Keratinocyte (primary cell): ENCODE measurements at regions not wholly inside any gene's neighbourhood (a gene's known extent, or its start where the extent isn't known, plus 50 kb on each side); places are given as distances from the start of the nearest gene placed in this dataset.

Source experiments
- DNase-seq: peaks from one replicate; pipeline ENCODE4 v3.0.0-alpha.2; 2011; ENCODE audit warnings: low read depth, missing footprints, low spot score
- FAIRE-seq: peaks from 2 replicates; lab custom pipeline; 2011; peaks lifted over from hg19 to GRCh38; lab: Jason Lieb, UNC
- H2AFZ ChIP-seq: 2 replicates; pipeline ENCODE4 v1.6.0; 2012; ENCODE audit warnings: low read length, control low read depth, inconsistent platforms; ENCODE audit not compliant: control insufficient read depth
- H3K27ac ChIP-seq: 2 replicates; pipeline ENCODE4 v1.5.1; 2011; ENCODE audit warnings: low read length; ENCODE audit not compliant: control insufficient read depth, insufficient read depth
- H3K27me3 ChIP-seq: 3 replicates; pipeline ENCODE4 v1.6.0; 2011; ENCODE audit warnings: low read length; ENCODE audit not compliant: control insufficient read depth, insufficient read depth; ENCODE audit errors: extremely low read depth
- H3K36me3 ChIP-seq, 2 experiments: 2 replicates in 1 of 2; 3 replicates in 1 of 2; pipeline ENCODE4 v1.5.1; 2011; ENCODE audit warnings: low read length in 2 of 2, mild to moderate bottlenecking in 1 of 2; ENCODE audit not compliant: control insufficient read depth in 2 of 2, insufficient read depth in 2 of 2; ENCODE audit errors: extremely low read depth in 1 of 2
- H3K4me1 ChIP-seq: 3 replicates; pipeline ENCODE4 v1.5.1; 2011; ENCODE audit warnings: low read length; ENCODE audit not compliant: control insufficient read depth, insufficient read depth; ENCODE audit errors: extremely low read depth
- H3K4me2 ChIP-seq: 3 replicates; pipeline ENCODE4 v1.6.0; 2011; ENCODE audit warnings: low read depth, low read length; ENCODE audit not compliant: control insufficient read depth, insufficient read depth; ENCODE audit errors: extremely low read depth
- H3K4me3 ChIP-seq, 3 experiments: fragments of 200-600 bp in 1 of 3; sonication (generic) in 1 of 3; 2 replicates in 2 of 3; 3 replicates in 1 of 3; pipeline ENCODE4 v1.5.1; 2011 to 2016; ENCODE audit warnings: low read length in 3 of 3, mild to moderate bottlenecking in 3 of 3, control low read depth in 2 of 3, inconsistent platforms in 1 of 3, low read depth in 1 of 3, mixed read lengths in 1 of 3, mixed run types in 1 of 3, moderate library complexity in 1 of 3; ENCODE audit not compliant: control insufficient read depth in 2 of 3, insufficient read depth in 2 of 3; ENCODE audit errors: extremely low read depth in 1 of 3
- H3K79me2 ChIP-seq: 2 replicates; pipeline ENCODE4 v1.6.0; 2012; ENCODE audit warnings: low read length; ENCODE audit not compliant: control insufficient read depth, insufficient read depth
- H3K9ac ChIP-seq: 3 replicates; pipeline ENCODE4 v1.6.0; 2011; ENCODE audit warnings: low read length; ENCODE audit not compliant: control insufficient read depth, insufficient read depth; ENCODE audit errors: extremely low read depth
- H3K9me1 ChIP-seq: 3 replicates; pipeline ENCODE4 v1.6.0; 2011; ENCODE audit warnings: low read length; ENCODE audit not compliant: control insufficient read depth, insufficient read depth; ENCODE audit errors: extremely low read depth
- H3K9me3 ChIP-seq: 2 replicates; pipeline ENCODE4 v1.5.1; 2012; ENCODE audit warnings: low read depth, low read length; ENCODE audit not compliant: control insufficient read depth
- H4K20me1 ChIP-seq: 3 replicates; pipeline ENCODE4 v1.6.0; 2011; ENCODE audit warnings: low read length; ENCODE audit not compliant: control insufficient read depth, insufficient read depth; ENCODE audit errors: extremely low read depth
- EZH2 ChIP-seq: IDR thresholded peaks from one replicate; pipeline ENCODE4 v1.6.1; 2012; ENCODE audit warnings: inconsistent platforms, mild to moderate bottlenecking, low read length, moderate library complexity
- dilution Hi-C: fragments of 300-500 bp; cut with MboI; formaldehyde crosslinking; loops from one replicate; pipeline ENCODE4 v1.7.0; 2020; ENCODE audit warnings: low sequenced_read_pairs; ENCODE audit not compliant: extremely low pct_ligation_motif_present
- TF ChIP-seq, protein P1 (sequence below), 3 experiments: IDR thresholded peaks in 1 of 3; conservative IDR thresholded peaks in 1 of 3; optimal IDR thresholded peaks in 1 of 3; 2 replicates in 2 of 3; 3 replicates in 1 of 3; pipeline versions ENCODE3 to v1.5.1; 2011; ENCODE audit warnings: low read length in 3 of 3, mild to moderate bottlenecking in 3 of 3, moderate library complexity in 2 of 3, control low read depth in 1 of 3, inconsistent platforms in 1 of 3; ENCODE audit not compliant: insufficient read depth in 2 of 3; ENCODE audit errors: extremely low read depth in 1 of 3

DNA sequence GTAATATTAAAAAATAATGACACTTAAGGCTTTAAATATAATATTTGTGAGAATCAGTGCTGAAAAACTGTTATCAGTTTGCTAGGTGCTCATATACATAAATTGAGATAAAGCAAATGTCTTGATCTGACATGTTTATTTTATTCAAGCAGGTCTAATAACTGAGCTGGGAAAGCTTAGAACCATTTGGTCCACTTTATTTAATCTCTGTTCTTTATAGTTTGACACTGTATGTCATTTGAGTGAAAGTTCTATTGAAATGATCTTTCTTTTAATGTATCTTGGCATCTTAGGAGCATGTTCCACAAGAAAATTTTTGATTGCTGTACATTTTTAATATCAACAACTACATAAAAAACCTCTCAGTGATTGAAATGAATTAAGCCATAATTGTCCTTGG is 772.0 kb upstream of the NRSN1 start:
- no peaks in the 10 kb centered on the region for H4K20me1 ChIP-seq
- FAIRE-seq = no peak

DNA sequence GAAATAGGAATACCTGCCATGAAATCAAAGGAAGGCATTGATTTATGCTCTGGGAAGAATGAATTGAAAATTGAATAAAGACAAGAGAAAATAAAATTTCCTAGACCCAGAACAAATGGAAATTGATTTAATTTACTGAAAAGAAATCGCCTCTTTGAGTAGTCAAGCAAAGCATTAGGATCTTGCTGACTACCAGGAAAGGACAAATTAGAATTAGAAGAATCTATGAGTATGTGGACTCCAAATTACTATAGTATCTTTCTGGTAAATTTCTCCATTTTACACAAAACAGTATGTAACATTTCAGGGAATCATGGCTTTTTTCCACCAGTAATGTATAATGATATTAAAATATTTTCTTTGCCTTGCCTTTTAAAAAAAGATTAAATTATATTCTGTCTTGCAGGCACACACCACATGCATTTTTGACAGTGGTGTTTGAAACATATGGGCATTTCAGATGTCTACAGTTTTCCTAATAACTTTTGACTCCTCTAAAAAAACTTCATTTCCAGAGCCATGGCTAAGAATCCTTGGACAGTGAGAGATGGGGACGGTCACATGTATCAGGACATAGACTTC is 768.7 kb upstream of the NRSN1 start:
- no peak for TF ChIP-seq EZH2
- no peak for FAIRE-seq
- Histone ChIP-seq H3K27me3 (no peaks in the 10 kb centered on the region), H3K4me1 (no peaks in the 10 kb centered on the region), H2AFZ (no peak overlapping the region), H3K9me1 (no peaks in the 10 kb centered on the region), H3K79me2 (no peaks in the 10 kb centered on the region), H3K4me3 (no peak overlapping the region), H3K4me2 (no peak overlapping the region), H4K20me1 (no peaks in the 10 kb centered on the region), H3K27ac (no peak overlapping the region), H3K9ac (no peak overlapping the region), H3K36me3 (no peaks in the 10 kb centered on the region), H3K9me3 (no peaks in the 10 kb centered on the region)
- dilution Hi-C loops = no loop called here
- no peak for DNase-seq

More for the DNA sequence above, 772.0 kb upstream of the NRSN1 start:
- no peaks in the 10 kb centered on the region for H3K36me3 ChIP-seq
- H3K4me1 ChIP-seq = peaks cover 13% of the 10 kb centered on the region
- no peak overlapping the region for H3K4me3 ChIP-seq
- no peak for DNase-seq
- H3K4me2 ChIP-seq = no peak overlapping the region
- H3K9me3 ChIP-seq = no peaks in the 10 kb centered on the region
- no peaks in the 10 kb centered on the region for H3K79me2 ChIP-seq
- no peaks in the 10 kb centered on the region for H3K27me3 ChIP-seq
- no peak overlapping the region for H3K9ac ChIP-seq
- dilution Hi-C loops = no loop called here
- no peak for TF ChIP-seq EZH2
- TF ChIP-seq, protein P1, sequence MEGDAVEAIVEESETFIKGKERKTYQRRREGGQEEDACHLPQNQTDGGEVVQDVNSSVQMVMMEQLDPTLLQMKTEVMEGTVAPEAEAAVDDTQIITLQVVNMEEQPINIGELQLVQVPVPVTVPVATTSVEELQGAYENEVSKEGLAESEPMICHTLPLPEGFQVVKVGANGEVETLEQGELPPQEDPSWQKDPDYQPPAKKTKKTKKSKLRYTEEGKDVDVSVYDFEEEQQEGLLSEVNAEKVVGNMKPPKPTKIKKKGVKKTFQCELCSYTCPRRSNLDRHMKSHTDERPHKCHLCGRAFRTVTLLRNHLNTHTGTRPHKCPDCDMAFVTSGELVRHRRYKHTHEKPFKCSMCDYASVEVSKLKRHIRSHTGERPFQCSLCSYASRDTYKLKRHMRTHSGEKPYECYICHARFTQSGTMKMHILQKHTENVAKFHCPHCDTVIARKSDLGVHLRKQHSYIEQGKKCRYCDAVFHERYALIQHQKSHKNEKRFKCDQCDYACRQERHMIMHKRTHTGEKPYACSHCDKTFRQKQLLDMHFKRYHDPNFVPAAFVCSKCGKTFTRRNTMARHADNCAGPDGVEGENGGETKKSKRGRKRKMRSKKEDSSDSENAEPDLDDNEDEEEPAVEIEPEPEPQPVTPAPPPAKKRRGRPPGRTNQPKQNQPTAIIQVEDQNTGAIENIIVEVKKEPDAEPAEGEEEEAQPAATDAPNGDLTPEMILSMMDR (optimal IDR thresholded peaks at IDR 0.05 in 1 of 3, IDR thresholded peaks at IDR 0.05 in 1 of 3, conservative IDR thresholded peaks at IDR 0.05 in 1 of 3; ENCODE audit: extremely low read depth in 1 of 3, insufficient read depth in 2 of 3, low read length in 3 of 3) = no peak
- H2AFZ ChIP-seq = no peak overlapping the region
- H3K9me1 ChIP-seq = no peaks in the 10 kb centered on the region
- H3K27ac ChIP-seq = no peak overlapping the region

DNA sequence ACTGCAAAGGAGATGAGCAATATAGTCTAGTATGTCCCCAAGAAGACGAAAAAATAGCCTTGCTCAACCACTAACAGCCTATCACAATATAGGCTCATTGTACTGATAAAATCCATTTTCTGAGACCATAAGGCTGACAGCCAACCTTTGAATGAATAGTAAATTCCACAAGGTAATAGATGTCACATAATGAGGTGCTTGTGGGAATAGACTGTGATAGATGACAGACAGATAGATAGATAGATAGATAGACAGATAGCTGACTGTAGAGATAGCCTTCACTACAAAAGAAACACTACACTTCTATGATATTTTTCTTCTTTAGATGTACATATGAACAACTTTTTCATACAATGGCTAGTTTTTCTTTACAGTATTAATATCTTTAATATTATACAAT is 760.3 kb upstream of the NRSN1 start:
- no peaks in the 10 kb centered on the region for H3K9me1 ChIP-seq
- no peak overlapping the region for H3K4me3 ChIP-seq
- no peaks in the 10 kb centered on the region for H4K20me1 ChIP-seq
- FAIRE-seq (no peak), DNase-seq (no peak)
- H3K4me1 ChIP-seq = no peaks in the 10 kb centered on the region
- no peaks in the 10 kb centered on the region for H3K79me2 ChIP-seq
- H3K9me3 ChIP-seq = no peaks in the 10 kb centered on the region
- dilution Hi-C loops = no loop called here
- TF ChIP-seq, protein P1 (optimal IDR thresholded peaks at IDR 0.05 in 1 of 3, IDR thresholded peaks at IDR 0.05 in 1 of 3, conservative IDR thresholded peaks at IDR 0.05 in 1 of 3; ENCODE audit: extremely low read depth in 1 of 3, insufficient read depth in 2 of 3, low read length in 3 of 3) = no peak
- no peaks in the 10 kb centered on the region for H3K27me3 ChIP-seq
- H2AFZ ChIP-seq = no peak overlapping the region
- no peaks in the 10 kb centered on the region for H3K36me3 ChIP-seq
- H3K9ac ChIP-seq = no peak overlapping the region
- no peak overlapping the region for H3K4me2 ChIP-seq
- no peak overlapping the region for H3K27ac ChIP-seq
